IPS-NIHi11 (cell line): ENCODE measurements at regions not wholly inside any gene's neighbourhood (a gene's known extent, or its start where the extent isn't known, plus 50 kb on each side); places are given as distances from the start of the nearest gene placed in this dataset.
"Not testable (repeated sequence)": the region's sequence is repeated elsewhere in the genome, so short reads cannot be mapped to it uniquely, and the experiment has no call there.

Experiments used
- DNase-seq: peaks from one replicate; pipeline ENCODE4 v3.0.0; 2012; ENCODE audit warnings: mixed read lengths, low spot score

- DNase-seq: no peak
Observed at GRCh38 chr5:99061299-99061698, 132.5 kb upstream of the CHD1 start.

- DNase-seq: peak; percentile 70
Observed at GRCh38 chr5:99060306-99061261, 131.8 kb upstream of the CHD1 start.

DNA sequence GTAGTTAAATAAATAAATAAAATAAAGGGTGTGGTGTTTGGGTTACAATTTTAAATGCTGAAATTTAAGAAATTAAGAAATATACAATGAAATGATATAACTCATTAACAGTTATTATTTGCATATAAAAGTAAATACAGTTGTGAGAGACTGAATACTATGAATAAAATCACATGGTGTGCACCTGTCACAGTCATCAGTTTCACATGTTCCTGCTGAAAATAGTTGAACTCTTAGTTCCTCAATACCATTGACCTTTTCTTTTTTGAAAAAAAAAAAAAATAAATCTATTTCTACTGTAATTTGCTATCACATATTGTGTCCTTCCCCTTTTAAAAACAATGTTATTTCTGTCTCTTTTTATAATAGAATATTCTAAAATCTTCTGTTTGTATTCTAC lies 130.9 kb upstream of the CHD1 start:
- DNase-seq: no peak

GRCh38 chr5:99058466-99058865 lies 129.7 kb upstream of the CHD1 start:
- no peak for DNase-seq

- DNase-seq: no peak
Observed at GRCh38 chr5:99054972-99055371, 126.2 kb upstream of the CHD1 start.

DNA sequence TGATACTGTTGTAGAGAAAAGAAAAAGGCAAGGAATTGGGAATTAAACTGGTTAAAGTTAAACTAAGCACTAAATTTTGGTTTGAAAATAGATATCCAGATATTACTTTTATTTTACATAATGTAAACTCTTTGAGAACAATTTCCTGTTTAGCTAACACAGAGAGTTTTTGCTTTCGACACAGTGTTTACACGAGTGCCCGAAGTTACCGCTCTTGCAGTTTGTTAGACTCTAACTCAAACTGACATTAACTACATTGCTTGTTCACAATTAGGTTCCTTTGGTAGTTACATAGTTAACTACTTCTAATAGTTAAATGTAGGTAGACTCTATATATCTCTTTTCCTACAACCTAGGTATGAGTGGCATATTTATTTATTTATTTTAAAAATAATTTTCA lies 117.1 kb upstream of the CHD1 start:
- no peak for DNase-seq

- DNase-seq: not testable (repeated sequence)
Observed at GRCh38 chr5:99043257-99043656, 114.5 kb upstream of the CHD1 start.

DNA sequence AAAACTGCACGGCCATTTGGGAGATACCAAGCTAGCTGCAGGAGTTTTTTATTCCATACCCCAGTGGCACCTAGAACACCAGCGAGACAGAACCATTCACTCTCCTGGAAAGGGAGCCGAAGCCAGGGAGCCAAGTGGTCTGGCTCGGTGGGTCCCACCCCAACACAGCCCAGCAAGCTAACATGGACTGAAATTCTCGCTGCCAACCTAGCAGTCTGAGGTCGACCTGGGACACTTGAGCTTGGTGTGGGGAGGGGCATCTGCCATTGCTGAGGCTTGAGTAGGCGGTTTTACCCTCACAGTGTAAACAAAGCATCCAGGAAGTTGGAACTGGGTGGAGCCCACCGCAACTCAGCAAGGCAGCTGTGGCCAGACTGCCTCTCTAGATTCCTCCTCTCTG lies 108.9 kb upstream of the CHD1 start:
- no peak for DNase-seq

- no peak for DNase-seq
Observed at GRCh38 chr5:99035942-99036341, 107.1 kb upstream of the CHD1 start.

- DNase-seq: no peak
Observed at GRCh38 chr5:99034336-99034735, 105.5 kb upstream of the CHD1 start.

GRCh38 chr5:99033014-99033900 lies 104.5 kb upstream of the CHD1 start:
- DNase-seq: no peak

GRCh38 chr5:99032234-99033013 lies 103.6 kb upstream of the CHD1 start:
- peak; percentile 59 for DNase-seq

DNA sequence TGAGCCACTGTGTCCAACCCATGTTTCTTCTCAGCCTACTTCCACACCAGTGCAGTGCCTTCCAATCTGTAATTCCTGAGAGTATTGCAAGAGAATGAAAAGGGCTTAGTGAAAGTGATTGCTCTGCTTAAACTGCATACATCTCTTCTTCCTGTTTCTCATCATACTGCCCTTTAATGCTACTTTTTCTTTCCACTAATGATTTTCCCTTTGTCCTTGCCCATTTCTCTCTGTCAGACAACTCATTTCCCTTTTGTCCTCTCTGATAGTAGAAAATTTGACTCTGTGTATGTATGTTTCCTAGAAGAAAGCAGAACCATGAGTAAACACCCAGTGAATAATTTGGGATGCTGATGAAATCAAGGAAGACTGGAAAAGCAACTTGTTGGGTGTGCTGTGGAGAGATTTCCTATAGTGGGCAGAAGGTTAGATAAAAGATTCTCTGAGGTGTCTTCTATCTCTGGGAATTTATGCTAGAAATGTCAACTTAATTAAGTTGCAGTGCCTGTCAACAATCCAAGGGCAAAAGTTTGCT lies 102.2 kb upstream of the CHD1 start:
- DNase-seq: no peak

DNA sequence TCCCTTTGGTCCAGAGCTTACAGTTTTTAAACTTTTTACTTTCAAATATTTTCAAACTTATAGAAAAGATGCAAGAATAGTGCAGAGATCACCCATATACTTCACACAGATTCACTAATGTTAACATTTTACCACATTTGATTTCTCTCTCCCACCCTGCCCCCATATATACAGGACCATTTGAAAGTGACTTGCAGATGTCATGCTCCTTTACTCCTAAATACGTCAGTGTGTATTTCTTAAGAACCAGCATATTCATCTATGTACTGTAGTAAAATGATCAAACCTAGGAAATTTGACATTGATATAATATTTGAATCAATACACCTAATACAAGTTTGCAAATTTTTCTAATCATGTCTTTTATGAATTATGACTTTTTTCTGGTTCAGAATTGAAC lies 100.4 kb upstream of the CHD1 start:
- no peak for DNase-seq

GRCh38 chr5:99028170-99028569 lies 99.4 kb upstream of the CHD1 start:
- DNase-seq: not testable (repeated sequence)

GRCh38 chr5:99025298-99026045 lies 96.7 kb upstream of the CHD1 start:
- DNase-seq: no peak

DNA sequence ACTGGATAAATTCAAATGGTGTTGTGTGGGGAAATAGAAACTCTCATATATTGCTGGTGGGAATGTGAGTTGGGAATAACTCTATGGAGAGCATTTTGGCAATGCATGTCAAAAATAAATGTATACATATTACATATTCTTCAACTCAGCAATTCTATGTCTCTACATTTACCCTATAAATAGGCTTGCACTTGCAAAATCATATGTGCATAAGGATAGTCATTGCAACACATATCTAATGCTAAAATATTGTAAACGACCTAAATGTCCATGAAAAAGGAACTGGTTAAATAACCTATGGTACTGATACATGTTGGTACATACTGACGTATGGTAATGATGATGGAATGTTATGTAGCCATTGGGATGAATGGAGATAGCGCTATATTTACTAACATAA lies 94.5 kb upstream of the CHD1 start:
- DNase-seq: no peak

DNA sequence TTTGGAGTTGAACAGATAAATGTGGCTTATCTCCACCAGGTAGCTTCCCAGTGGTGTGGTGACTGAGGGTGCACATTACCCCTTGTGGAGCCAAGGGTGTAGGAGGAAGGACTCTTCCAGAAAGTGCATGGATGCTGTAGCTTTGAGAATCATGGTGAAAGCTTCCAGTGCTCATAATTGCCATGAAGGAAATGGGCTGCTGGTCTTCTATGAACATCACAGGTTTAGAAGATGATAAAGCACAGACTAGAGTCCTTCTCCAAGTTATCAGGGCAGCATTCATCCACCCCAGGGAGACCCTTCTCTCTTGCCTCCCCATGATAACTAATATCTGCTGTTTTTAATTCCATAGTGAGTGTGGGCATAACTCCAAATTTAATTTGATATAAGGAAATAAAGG lies 93.4 kb upstream of the CHD1 start:
- DNase-seq: no peak

DNA sequence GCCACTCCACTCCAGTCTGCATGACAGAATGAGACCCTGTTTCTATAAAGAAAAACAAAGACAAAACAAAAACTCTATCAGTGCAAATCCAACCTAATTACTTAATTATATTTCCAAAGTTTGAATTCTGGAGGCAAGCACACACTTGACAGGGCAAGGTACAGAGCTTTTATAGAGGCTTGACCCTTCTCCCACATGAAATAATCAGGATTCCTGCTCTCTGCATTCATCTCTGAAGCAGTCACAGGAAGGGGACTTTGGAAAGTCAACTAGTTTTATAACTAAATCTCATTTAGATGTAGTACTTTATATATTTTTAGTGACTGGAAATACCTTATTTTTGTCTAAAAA lies 91.9 kb upstream of the CHD1 start:
- no peak for DNase-seq

DNA sequence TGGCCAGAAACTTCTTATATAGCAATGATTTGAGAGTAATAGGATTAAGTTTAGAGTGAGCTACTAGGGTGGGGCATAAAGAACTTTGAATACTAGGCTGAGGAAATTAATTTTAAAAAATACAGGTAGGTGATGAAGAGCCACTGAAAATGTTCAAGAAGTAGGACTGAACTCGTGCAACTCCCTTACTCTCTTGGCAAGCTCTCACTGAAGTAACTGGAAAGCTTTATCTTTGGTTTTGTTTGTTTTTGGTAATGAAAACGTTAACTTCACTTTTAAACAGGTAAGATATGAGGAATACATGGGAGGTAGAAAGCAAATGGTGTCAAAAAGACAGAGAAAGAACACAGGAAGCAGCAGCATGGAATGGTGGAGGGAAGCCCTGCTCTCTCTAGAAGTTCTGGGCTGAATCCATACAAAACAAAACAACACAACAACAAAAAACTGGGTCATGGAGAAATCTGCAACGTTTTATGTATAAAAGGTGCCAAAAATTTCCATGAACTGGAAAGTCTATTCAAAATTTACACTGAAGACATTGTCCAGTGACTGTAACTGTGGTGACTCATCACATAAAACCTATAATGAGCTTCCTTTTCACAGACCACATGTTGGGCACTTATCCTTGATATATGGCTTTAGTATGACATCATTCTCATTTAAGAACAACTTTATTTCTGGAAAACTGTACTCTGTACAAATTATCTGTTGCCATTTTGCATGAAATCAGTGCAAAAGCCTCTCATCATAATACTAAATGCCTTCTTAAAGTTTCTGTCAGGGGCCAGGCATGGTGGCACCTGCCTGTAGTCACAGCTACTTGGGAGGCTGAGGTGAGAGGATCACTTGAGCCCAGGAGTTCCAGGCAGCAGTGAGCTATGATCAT lies 91.2 kb upstream of the CHD1 start:
- peak; percentile 12 for DNase-seq
